Adrenal gland (tissue), 5 donors: ENCODE measurements at regions not wholly inside any gene's neighbourhood (a gene's known extent, or its start where the extent isn't known, plus 50 kb on each side); places are given as distances from the start of the nearest gene placed in this dataset.

Experiments
- CTCF ChIP-seq, 6 experiments: fragments of 450-650 bp in 4 of 6; fragments of 200-600 bp in 2 of 6; sonication (generic) in 1 of 6; IDR thresholded peaks; 1 replicate in 5 of 6; 2 replicates in 1 of 6; pipeline versions ENCODE4 v1.5.1 to v1.8.0; 2016 to 2021; ENCODE audit warnings: antibody characterized with exemption in 6 of 6, mild to moderate bottlenecking in 2 of 6, moderate library complexity in 1 of 6
- POLR2A ChIP-seq, 2 donors: fragments of 450-650 bp; IDR thresholded peaks; one replicate each; pipeline ENCODE4 v1.6.1; 2017; ENCODE audit warnings: antibody characterized with exemption in 2 of 2, mild to moderate bottlenecking in 2 of 2, moderate library complexity in 1 of 2
- donor health status: DM: no; HTN: no; CAD: no.

- no peak for TF ChIP-seq CTCF (IDR thresholded peaks at IDR 0.05)
- no peak for TF ChIP-seq POLR2A (IDR thresholded peaks at IDR 0.05)
Observed at GRCh38 chr10:123389520-123389919, 235.3 kb downstream of the BUB3 start.
